Peyer's patch (tissue), 4 donors: ENCODE measurements at regions not wholly inside any gene's neighbourhood (a gene's known extent, or its start where the extent isn't known, plus 50 kb on each side); places are given as distances from the start of the nearest gene placed in this dataset.

Source experiments
- DNase-seq, 3 donors: peaks; one replicate each; pipeline ENCODE4 v3.0.0-alpha.2; 2017 to 2019
- H3K27ac ChIP-seq, 4 donors: fragments of 200-600 bp; sonication (generic); one replicate each; pipeline ENCODE4 v1.5.1; 2016 to 2019
- H3K27me3 ChIP-seq, 2 donors: fragments of 200-600 bp; sonication (generic); one replicate each; pipeline ENCODE4 v1.5.1; 2019
- H3K36me3 ChIP-seq, 3 donors: fragments of 200-600 bp; sonication (generic); one replicate each; pipeline ENCODE4 v1.5.1; 2016 to 2019
- H3K4me1 ChIP-seq, 4 donors: fragments of 200-600 bp; sonication (generic); one replicate each; pipeline ENCODE4 v1.5.1; 2016 to 2019
- H3K4me3 ChIP-seq, 4 donors: fragments of 200-600 bp; sonication (generic); 1 replicate in 3 of 4; 2 replicates in 1 of 4; pipeline ENCODE4 v1.5.1; 2016 to 2019; ENCODE audit warnings: mild to moderate bottlenecking in 1 of 4
- H3K9me3 ChIP-seq, 4 donors: fragments of 200-600 bp; sonication (generic); one replicate each; pipeline ENCODE4 v1.5.1; 2016 to 2019; ENCODE audit warnings: mild to moderate bottlenecking in 1 of 4
- POLR2A ChIP-seq, 2 donors: fragments of 450-650 bp; IDR thresholded peaks; one replicate each; pipeline ENCODE4 v1.5.1; 2017; ENCODE audit warnings: antibody characterized with exemption in 2 of 2, mild to moderate bottlenecking in 2 of 2, moderate library complexity in 2 of 2
- TF ChIP-seq, protein P1 (sequence below), 6 experiments: fragments of 450-650 bp in 4 of 6; fragments of 200-600 bp in 2 of 6; sonication (generic) in 1 of 6; IDR thresholded peaks; one replicate each; pipeline ENCODE4 v1.5.1; 2017 to 2019; ENCODE audit warnings: antibody characterized with exemption in 6 of 6, mild to moderate bottlenecking in 3 of 6, moderate library complexity in 1 of 6

DNA sequence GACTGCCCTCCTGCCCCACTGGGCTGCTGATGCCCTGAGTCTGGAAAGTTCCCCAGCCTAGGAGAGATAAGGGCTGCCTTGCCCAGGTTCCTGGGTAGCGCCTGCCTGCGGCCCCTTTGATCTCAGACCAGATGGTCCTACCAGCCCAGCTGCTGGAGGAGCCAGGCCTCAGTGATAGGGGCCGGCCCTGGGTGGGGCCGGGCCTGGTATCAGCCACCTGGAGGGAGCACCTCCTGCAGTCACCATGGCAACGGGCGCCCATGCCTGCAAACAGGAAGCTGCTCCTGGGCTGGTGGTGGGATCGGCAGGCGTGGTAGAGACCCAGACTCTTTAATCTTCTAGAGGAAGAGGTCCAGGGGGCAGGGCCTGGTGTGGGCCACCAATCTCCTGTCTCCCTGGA is 119.7 kb upstream of the WNT4 start:
- Histone ChIP-seq H3K4me1 (peaks cover 0 to 28% (median 0%) of the 10 kb centered on the region in 4 donors), H3K9me3 (no peaks in the 10 kb centered on the region), H3K27ac (peak overlapping the region in 2 of 4 donors; percentile 11 to 64), H3K27me3 (no peaks in the 10 kb centered on the region), H3K4me3 (no peak overlapping the region), H3K36me3 (no peaks in the 10 kb centered on the region)
- peak in 2 of 3 donors; percentile 79 to 86 for DNase-seq
- TF ChIP-seq, protein P1, sequence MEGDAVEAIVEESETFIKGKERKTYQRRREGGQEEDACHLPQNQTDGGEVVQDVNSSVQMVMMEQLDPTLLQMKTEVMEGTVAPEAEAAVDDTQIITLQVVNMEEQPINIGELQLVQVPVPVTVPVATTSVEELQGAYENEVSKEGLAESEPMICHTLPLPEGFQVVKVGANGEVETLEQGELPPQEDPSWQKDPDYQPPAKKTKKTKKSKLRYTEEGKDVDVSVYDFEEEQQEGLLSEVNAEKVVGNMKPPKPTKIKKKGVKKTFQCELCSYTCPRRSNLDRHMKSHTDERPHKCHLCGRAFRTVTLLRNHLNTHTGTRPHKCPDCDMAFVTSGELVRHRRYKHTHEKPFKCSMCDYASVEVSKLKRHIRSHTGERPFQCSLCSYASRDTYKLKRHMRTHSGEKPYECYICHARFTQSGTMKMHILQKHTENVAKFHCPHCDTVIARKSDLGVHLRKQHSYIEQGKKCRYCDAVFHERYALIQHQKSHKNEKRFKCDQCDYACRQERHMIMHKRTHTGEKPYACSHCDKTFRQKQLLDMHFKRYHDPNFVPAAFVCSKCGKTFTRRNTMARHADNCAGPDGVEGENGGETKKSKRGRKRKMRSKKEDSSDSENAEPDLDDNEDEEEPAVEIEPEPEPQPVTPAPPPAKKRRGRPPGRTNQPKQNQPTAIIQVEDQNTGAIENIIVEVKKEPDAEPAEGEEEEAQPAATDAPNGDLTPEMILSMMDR (IDR thresholded peaks at IDR 0.05), result no peak
- no peak for TF ChIP-seq POLR2A (IDR thresholded peaks at IDR 0.05)

DNA sequence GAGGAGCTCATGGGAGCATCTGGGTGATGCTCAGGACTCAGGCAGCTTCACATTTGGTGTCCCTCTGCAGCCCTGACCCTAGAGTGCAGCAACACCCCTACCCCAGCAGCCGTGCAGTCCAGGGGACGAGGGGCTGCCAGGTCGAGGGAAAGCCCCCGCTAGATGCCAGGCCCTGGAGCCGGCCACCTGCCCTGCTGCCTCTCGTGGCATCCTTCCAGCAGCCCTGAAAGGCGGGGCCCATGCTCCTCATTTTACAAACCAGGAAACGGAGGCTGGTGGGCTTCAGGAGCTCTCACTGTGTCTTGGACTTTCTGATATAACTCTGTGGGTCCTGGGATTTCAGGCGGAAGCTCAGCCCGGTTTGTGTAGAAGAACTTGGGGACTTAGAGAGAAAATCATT is 120.5 kb upstream of the WNT4 start:
- Histone ChIP-seq H3K4me3 (no peak overlapping the region), H3K27me3 (no peaks in the 10 kb centered on the region), H3K27ac (no peak overlapping the region), H3K9me3 (no peaks in the 10 kb centered on the region), H3K4me1 (peaks cover 0 to 20% (median 0%) of the 10 kb centered on the region in 4 donors), H3K36me3 (no peaks in the 10 kb centered on the region)
- DNase-seq, result no peak
- TF ChIP-seq, protein P1 (IDR thresholded peaks at IDR 0.05), result no peak
- TF ChIP-seq POLR2A (IDR thresholded peaks at IDR 0.05), result no peak

DNA sequence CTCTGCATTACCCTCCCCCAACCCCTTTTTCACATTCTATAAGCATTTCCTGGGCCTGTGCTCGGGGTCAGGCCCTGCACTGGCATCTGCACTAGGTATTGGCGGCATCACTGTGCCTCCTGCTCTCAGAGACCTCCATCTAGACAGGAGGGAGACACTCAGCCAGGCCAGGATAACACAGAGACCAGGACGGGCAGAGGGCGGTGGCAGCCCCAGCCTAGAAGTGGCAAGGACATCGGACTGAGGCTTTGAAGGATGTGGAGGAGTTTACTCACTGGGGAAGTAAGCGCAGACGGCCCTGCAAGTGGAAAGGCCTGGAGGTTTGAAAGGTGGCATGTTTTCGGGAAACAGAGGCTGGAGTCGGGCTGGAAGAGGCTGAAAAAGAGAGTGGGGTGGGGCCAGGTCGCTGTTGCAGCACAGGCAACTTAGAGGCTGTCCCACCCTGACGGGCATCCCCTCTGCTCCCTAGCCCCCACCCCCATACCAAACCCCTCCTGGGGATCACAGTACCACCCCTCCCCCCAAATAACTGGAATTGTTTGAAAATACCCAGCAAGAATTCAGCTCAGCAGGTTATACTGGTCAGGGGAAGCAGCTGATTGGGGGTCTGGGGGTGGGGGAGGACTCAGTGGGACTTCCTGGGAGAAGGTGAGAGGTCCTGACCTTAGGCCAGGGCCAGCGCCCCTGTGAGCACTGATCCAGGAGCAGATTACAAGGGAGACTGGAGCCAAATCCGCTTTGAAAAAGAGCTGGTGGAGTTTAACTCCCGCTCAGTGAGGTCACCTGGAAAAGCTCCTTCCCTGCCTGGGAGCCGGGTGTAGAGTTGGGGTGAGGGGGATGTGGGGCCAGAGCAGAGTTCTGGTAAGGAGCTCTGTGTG is 121.8 kb upstream of the WNT4 start:
- H3K4me3 ChIP-seq, result no peak overlapping the region

DNA sequence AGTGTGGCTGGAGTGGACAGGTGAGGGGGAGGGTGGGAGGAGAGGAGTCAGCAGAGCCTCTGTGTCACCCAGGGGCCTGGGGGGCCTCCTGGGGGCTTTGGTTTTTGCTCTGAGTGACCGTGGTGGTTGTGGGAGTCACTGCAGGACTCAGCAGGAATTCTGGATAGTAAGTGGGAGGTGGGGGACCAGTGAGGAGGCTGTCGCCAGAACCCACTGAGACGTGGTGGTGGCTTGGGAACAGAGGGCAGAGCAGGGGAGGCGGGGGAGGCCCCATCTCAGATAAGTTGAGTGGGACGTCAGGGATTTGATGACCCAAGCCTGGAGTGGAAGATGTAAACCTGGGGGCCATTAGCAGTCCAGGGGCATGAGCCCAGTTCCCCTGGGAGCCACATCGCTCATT is 123.2 kb upstream of the WNT4 start:
- Histone ChIP-seq H3K27me3 (no peaks in the 10 kb centered on the region), H3K27ac (no peak overlapping the region), H3K36me3 (no peaks in the 10 kb centered on the region), H3K9me3 (no peaks in the 10 kb centered on the region), H3K4me1 (peaks cover 0 to 11% (median 0%) of the 10 kb centered on the region in 4 donors), H3K4me3 (no peak overlapping the region)
- DNase-seq, result no peak
- no peak for TF ChIP-seq POLR2A (IDR thresholded peaks at IDR 0.05)
- TF ChIP-seq, protein P1 (IDR thresholded peaks at IDR 0.05), result no peak

More for the DNA sequence above, 121.8 kb upstream of the WNT4 start:
- TF ChIP-seq POLR2A (IDR thresholded peaks at IDR 0.05), result no peak
- TF ChIP-seq, protein P1 (IDR thresholded peaks at IDR 0.05), result no peak
- Histone ChIP-seq H3K9me3 (no peaks in the 10 kb centered on the region), H3K4me1 (peaks cover 0 to 17% (median 0%) of the 10 kb centered on the region in 4 donors), H3K27ac (no peak overlapping the region), H3K36me3 (no peaks in the 10 kb centered on the region), H3K27me3 (no peaks in the 10 kb centered on the region)
- no peak for DNase-seq

DNA sequence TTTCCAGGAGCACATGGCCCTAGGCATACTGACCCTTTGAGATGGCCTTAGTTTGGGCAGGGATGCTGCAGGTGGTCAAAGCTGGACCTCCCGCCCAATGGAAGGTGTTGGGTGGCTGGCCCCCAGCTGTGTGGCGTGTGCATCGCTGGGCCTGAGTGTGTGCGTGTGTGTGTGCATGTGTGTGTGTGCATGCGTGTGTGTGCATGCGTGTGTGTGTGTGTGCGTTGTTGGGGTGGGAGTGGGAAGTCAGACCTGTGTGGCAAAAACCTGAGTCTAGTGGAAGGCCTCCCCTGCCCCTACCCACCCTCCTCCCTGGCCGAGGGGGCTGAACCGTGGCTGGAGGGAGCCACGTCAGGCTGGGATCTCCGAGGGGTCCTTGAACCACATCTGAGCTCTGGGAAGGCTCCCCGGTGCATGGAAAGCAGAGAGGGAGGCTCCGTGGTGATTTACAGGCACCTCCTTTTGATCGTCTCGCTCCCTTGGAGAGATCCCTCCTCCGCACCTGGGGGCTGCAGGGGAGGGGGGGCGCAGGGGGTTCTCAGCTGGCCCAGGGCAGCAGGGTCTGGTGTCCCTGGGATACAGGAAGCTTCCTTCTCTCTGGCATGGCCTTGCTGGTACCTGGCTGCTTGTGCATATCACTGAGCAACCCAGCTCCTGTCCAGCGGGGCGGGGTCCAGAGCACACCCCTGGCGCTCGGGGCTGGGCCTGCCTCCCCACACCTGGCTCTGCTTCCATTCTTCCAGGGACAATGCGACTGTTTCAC is 124.7 kb upstream of the WNT4 start:
- no peak overlapping the region for H3K4me3 ChIP-seq
- TF ChIP-seq, protein P1 (IDR thresholded peaks at IDR 0.05), result no peak
- no peak for TF ChIP-seq POLR2A (IDR thresholded peaks at IDR 0.05)
- H3K4me1 ChIP-seq, result peaks cover 0 to 7% (median 0%) of the 10 kb centered on the region in 4 donors
- no peak for DNase-seq
- H3K36me3 ChIP-seq, result no peaks in the 10 kb centered on the region
- H3K27me3 ChIP-seq, result no peaks in the 10 kb centered on the region
- H3K9me3 ChIP-seq, result no peaks in the 10 kb centered on the region
- H3K27ac ChIP-seq, result no peak overlapping the region
